ENCODE measurements at regions not wholly inside any gene's neighbourhood (a gene's known extent, or its start where the extent isn't known, plus 50 kb on each side); places are given as distances from the start of the nearest gene placed in this dataset.

- TF ChIP-seq USF2 (IDR thresholded peaks at IDR 0.05; ENCODE audit: low read length) (no peak), CBX5 (IDR thresholded peaks at IDR 0.05; ENCODE audit: low read depth, low read length) (no peak), NANOG (IDR thresholded peaks at IDR 0.05; ENCODE audit: insufficient read depth, low read depth, low read length, poor library complexity, severe bottlenecking) (no peak), SP1 (IDR thresholded peaks at IDR 0.05; ENCODE audit: low read depth, low read length) (no peak), GABPA (IDR thresholded peaks at IDR 0.05; ENCODE audit: borderline replicate concordance, insufficient read depth, low read length) (no peak)
These were observed 1304.2 kb upstream of the ADGRL4 start (continued) for GRCh38 chr1:80310703-80311245.

Measured in H1 (cell line).